HS-27A (cell line): ENCODE measurements at regions not wholly inside any gene's neighbourhood (a gene's known extent, or its start where the extent isn't known, plus 50 kb on each side); places are given as distances from the start of the nearest gene placed in this dataset.

Source experiments
- DNase-seq: peaks from one replicate; pipeline ENCODE4 v3.0.0-alpha.2; 2012; ENCODE audit warnings: low read depth, missing footprints

DNA sequence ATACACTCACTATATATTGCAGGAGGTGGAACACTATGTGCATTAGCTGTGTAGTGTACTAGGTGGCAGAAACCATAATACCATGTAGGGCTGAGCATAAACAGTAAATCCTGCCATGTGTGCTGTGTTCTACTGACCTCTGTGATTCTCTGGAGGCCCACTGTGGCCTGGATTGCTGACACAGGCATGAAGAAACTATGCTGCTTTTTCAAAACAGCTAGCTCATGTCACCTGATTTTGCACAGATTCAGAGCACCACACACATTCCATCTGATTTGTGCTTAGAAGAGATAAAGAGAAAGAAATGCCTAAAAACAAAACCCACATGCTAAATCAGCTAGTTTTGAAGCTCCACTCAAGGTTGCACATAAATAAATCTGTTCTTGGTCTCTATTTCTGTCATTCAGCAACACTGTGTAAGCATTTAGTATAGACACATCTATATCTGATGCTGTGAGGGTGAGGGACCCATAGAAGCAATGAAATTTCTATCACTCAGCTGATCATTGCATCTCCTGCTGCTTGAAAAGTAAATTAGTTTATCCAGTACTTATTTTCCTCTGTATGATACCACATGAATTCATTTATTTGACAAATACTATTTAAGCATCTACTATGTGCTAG is 1007.7 kb upstream of the SEMA6D start:
- DNase-seq = no peak

- no peak for DNase-seq
Measured at GRCh38 chr15:46710401-46710960, 1006.8 kb upstream of the SEMA6D start.

DNA sequence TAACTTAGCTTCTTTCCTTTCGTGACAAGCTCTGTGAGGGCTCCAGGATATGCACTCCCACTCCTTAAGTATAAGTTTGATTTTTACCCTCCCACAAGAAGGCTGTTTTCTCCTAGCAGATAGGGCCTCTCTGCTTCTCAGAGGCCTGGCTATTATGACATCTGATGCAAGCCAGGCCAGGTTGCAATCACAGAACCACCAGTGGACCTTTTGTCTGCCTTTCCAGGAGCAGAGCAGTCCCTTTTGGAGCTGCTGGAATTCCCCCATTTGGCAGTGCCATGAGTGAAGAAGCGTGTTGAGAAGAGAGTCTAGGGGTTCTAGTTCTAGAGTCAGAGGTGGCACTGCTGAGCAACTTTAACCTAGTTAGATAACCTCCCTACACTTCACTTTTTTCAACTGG is 1004.3 kb upstream of the SEMA6D start:
- DNase-seq = no peak

GRCh38 chr15:46714950-46715349 is 1002.4 kb upstream of the SEMA6D start:
- DNase-seq = no peak

DNA sequence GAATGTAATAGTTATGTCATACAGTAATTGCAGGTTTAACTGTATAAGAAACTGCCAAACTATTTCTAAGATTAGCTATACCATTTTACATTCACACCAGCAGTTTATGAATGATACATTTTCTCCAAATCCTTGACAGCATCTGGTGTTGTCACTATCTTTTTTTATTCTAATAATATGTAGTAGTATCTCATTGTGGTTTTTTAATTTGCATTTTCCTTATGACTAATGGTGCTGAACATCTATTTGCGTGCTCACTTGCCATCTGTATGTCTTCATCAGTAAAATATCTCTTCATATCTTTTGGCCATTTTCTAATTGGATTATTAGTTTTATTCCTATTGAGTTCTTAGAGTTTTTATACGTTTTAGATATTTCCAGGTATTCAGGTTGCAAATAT is 994.0 kb upstream of the SEMA6D start:
- no peak for DNase-seq

DNA sequence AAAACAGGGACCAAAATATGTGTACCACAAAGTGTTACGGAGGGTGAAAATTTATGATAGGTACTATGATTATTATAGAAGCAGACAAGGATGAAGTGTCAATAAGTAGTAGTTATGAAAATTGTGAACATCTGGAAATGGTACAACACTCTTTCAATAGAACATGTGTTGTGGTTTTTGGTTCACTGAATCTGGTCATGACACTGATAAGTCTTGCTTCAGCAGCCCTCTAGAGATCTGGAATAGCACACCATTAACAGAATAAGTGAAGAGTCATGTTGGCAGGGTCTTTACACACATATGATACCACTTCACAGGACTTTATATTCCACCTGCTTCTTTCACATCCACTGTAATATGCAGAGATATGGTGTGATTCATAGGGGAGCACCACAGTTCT is 985.2 kb upstream of the SEMA6D start:
- no peak for DNase-seq

- DNase-seq = no peak
Measured at GRCh38 chr15:46735115-46735514, 982.2 kb upstream of the SEMA6D start.

- no peak for DNase-seq
Measured at GRCh38 chr15:46751303-46751702, 966.0 kb upstream of the SEMA6D start.

- DNase-seq = no peak
Measured at GRCh38 chr15:46753946-46754345, 963.4 kb upstream of the SEMA6D start.

GRCh38 chr15:46763091-46763490 is 954.2 kb upstream of the SEMA6D start:
- no peak for DNase-seq

GRCh38 chr15:46764851-46765250 is 952.5 kb upstream of the SEMA6D start:
- no peak for DNase-seq

- DNase-seq = no peak
Measured at GRCh38 chr15:46766021-46766420, 951.3 kb upstream of the SEMA6D start.

GRCh38 chr15:46768287-46768686 is 949.0 kb upstream of the SEMA6D start:
- DNase-seq = no peak

DNA sequence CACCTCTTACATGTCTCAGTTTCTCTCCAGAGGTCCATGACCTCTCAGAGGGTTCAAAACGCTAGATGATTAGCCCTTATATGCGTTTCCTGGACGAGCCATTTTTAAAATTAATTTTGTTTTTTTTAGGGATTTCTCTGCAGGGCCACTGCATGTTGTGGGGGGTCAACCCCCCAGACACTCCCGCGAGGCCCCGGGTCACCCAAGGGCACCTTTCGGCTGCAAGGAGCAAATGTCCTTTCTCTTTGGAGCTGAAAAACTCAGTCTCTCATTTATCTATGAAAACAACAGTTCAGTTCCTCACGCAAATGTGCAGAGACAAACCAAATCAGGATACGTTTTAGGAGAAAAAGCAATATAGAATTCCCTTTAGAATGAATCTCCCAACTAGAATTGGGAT is 944.3 kb upstream of the SEMA6D start:
- no peak for DNase-seq

GRCh38 chr15:46778876-46779275 is 938.4 kb upstream of the SEMA6D start:
- DNase-seq = no peak

DNA sequence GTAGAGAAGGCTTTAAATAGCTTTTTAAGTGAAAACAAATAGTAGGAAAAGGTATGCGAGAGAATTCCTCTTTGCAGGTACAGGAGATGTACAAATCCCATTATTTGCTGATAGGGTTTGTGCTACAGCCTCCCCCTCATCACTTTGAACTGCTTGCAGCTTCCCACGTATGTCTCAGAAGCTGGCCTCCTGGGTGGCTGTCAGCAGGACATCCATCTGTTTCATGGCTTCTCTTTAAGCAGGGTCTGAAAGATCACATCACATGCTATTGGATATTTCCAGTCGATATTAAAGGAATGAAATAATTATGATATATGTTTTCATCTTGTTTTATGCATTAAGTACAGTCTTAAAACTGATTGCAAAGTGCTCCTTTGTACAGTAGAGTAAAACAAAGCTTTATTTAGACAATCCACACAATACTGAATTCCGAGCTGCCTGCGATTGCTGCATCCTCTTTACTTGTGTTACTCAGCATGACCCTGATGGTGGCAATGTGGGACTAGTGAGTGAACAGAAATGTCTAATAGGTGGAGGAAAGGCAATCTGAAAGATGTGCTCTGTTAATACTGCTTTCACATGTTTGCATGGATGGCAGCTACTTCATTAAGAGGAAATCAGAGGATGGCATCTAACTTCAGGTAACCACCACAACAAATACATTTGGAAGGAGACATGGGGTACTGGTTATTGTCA is 930.6 kb upstream of the SEMA6D start:
- no peak for DNase-seq

DNA sequence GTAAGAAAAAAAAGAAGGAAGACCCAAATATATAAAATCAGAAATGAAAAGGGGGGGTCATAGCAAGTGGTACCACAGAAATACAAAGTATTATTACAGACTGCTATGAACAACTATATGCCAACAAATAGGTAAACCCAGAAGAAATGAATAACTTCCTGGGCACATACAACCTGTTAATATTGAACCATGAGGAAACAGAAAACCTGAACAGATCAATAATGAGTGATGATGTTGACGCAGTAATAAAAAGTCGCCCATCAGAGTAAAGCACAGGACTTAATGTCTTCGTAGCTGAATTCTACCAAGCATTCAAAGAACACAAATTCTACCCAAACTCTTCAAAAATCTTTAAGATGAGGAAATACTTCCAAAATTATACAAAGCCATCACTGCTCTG is 921.6 kb upstream of the SEMA6D start:
- DNase-seq = no peak

DNA sequence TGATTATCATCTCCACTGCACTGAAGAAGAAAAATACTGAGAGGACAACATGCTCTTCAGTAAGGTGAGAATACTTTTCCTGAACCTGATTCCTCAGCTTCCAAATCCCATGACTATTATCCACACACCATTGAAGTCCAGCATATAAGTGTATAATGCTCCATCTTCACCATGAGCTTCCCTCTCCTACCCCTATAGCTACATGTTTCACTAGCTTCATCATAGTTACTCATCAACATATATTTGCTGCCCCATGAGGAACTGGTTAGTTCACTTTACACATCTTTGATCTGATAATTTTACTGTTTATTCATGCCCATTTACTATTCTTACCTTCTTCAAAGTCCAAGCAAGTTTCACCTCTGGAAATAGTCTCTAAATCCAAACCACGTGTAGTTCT is 908.5 kb upstream of the SEMA6D start:
- no peak for DNase-seq

GRCh38 chr15:46815240-46815639 is 902.1 kb upstream of the SEMA6D start:
- DNase-seq = no peak

DNA sequence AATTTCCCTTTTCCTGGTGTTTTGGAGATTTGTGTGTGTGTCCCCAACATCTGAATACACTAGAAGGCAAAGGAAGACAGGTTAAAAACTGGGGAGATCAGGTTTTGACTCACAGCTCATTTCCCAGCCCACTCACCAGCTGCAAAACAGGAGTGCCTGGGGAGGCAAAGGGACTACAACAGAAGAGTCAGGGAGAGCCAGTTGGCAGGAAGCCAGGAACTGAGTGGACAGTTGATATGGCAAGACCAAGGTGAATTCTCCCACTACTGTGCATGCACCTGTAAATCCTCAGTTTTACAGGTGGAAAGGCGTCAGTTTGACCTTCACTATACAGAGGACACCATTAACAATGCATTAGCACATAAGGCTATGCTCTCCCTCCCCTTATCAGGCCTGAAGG is 901.5 kb upstream of the SEMA6D start:
- no peak for DNase-seq

DNA sequence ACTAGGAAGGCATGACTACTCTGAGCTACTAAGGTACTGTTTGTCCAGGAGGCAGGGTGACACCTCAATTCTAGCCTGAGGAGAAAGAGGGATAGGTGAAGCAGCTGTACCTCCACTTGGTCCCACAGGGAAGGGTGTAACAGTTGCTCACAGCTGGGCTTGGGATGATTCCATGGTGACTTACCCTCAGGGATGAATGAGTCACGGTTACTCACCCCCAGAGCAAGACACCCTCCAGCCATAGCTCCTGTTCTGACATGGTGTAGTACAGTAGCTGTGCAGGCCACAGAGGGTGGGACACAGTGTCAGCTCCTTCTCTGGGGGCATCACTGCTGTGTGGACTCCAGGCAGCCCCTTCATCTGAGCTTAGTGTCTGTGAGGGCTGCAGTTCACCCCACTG is 868.6 kb upstream of the SEMA6D start:
- peak; percentile 29 for DNase-seq

GRCh38 chr15:46853600-46853999 is 863.7 kb upstream of the SEMA6D start:
- no peak for DNase-seq

DNA sequence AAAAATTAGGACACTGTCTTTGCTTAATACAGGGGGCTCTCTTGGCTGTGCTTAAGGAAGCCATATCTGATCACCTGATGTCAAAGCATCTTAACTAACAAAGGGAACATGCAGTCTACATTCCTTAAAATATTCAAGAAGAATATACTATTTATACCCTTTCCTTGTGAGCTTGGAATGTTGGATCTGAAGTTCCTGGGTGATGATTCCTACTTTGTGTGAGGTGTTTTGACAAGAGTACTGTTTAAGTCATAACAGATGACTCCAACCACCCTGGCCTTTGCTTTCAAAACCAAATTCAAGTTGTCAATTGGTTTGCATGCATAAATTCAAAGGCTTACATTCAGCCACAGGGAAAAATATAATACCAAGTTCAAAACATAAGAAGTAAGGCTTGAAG is 862.7 kb upstream of the SEMA6D start:
- DNase-seq = no peak

GRCh38 chr15:46855388-46855787 is 861.9 kb upstream of the SEMA6D start:
- DNase-seq = no peak
